ENCODE measurements at regions not wholly inside any gene's neighbourhood (a gene's known extent, or its start where the extent isn't known, plus 50 kb on each side); places are given as distances from the start of the nearest gene placed in this dataset.

DNA sequence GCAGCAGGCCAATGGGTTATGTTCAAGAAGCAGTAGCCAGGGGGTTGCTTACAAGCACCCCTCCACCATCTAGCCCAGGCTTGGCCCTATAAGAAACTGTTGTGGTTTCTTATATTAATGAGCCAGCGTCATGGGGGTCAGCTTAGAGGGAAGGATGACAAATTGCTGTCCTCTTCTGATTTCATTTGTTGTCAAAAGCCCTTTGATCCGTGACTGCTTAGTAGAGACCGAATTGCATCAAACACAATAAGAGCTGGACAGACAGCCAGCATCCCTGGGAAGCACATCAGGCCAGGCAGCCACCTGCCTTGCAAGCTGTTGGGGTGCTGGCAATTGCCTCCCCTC lies 206.6 kb upstream of the SETBP1 start (continued):
- no peak for TF ChIP-seq ZNF354C (tag by site-specific recombination; IDR thresholded peaks at IDR 0.05; ENCODE audit: borderline replicate concordance, low read depth)
- TF ChIP-seq, protein P1, sequence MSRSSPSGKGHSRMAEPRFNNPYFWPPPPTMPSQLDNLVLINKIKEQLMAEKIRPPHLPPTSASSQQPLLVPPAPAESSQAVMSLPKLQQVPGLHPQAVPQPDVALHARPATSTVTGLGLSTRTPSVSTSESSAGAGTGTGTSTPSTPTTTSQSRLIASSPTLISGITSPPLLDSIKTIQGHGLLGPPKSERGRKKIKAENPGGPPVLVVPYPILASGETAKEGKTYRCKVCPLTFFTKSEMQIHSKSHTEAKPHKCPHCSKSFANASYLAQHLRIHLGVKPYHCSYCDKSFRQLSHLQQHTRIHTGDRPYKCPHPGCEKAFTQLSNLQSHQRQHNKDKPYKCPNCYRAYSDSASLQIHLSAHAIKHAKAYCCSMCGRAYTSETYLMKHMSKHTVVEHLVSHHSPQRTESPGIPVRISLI (tag by site-specific recombination; IDR thresholded peaks at IDR 0.05) = no peak
- no peak for TF ChIP-seq SP7 (tag by site-specific recombination; IDR thresholded peaks at IDR 0.05)
- TF ChIP-seq KLF9 (tag by site-specific recombination; IDR thresholded peaks at IDR 0.05; ENCODE audit: low read depth) = no peak
- no peak for TF ChIP-seq ZNF391 (tag by site-specific recombination; IDR thresholded peaks at IDR 0.05; ENCODE audit: borderline replicate concordance, low read depth)
- TF ChIP-seq, protein P2, sequence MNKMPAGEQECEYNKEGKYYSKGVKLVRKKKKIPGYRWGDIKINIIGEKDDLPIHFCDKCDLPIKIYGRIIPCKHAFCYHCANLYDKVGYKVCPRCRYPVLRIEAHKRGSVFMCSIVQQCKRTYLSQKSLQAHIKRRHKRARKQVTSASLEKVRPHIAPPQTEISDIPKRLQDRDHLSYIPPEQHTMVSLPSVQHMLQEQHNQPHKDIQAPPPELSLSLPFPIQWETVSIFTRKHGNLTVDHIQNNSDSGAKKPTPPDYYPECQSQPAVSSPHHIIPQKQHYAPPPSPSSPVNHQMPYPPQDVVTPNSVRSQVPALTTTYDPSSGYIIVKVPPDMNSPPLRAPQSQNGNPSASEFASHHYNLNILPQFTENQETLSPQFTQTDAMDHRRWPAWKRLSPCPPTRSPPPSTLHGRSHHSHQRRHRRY (tag by site-specific recombination; IDR thresholded peaks at IDR 0.05) = no peak

DNA sequence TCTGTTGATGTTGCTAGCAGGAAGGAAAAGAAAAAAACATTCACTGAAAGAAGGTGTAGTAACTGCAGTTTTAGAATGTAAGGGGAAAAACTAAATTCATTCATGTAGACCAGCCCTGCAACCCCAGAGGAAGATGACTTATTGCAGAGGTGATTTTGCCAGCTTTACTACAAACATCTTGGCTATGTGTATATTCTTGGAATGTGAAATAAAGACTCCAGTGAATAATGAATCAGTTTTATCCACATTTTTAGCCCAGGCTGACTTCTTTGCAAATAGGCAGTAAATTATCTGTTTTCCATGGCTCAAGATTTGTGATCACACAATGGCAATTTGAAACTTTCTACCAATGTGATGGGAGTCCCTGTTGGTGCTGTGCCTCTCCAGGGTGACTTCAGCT lies 206.1 kb upstream of the SETBP1 start:
- H3K27ac ChIP-seq (ENCODE audit: extremely low read depth, low read depth, low read length) = no peak overlapping the region
- no peaks in the 10 kb centered on the region for H3K36me3 ChIP-seq (ENCODE audit: control insufficient read depth in 2 of 2, insufficient read depth in 1 of 2, low read length in 2 of 2)
- CTCF ChIA-PET = no interaction called here
- H3K4me1 ChIP-seq (ENCODE audit: control insufficient read depth, insufficient read depth, low read length) = no peaks in the 10 kb centered on the region
- no peaks in the 10 kb centered on the region for H3K9me3 ChIP-seq (ENCODE audit: control insufficient read depth, insufficient read depth, low read depth, low read length)
- H3K4me3 ChIP-seq (ENCODE audit: low read depth, low read length) = no peak overlapping the region
- TF ChIP-seq ZNF302 (tag by site-specific recombination; IDR thresholded peaks at IDR 0.05; ENCODE audit: low read depth) = no peak
- no peak for TF ChIP-seq ZNF248 (tag by site-specific recombination; IDR thresholded peaks at IDR 0.05)
- TF ChIP-seq ZNF600 (tag by site-specific recombination; IDR thresholded peaks at IDR 0.05) = no peak
- no peak for TF ChIP-seq ZEB2 (tag by site-specific recombination; IDR thresholded peaks at IDR 0.05)
- TF ChIP-seq ZNF350 (tag by site-specific recombination; IDR thresholded peaks at IDR 0.05) = no peak
- TF ChIP-seq ZBTB1 (tag by site-specific recombination; IDR thresholded peaks at IDR 0.05) = no peak
- no peak for TF ChIP-seq ZNF621 (tag by site-specific recombination; IDR thresholded peaks at IDR 0.05)
- TF ChIP-seq KLF8 (tag by site-specific recombination; IDR thresholded peaks at IDR 0.05) = no peak
- no peak for TF ChIP-seq ZXDB (tag by site-specific recombination; IDR thresholded peaks at IDR 0.05)
- TF ChIP-seq, protein P3, sequence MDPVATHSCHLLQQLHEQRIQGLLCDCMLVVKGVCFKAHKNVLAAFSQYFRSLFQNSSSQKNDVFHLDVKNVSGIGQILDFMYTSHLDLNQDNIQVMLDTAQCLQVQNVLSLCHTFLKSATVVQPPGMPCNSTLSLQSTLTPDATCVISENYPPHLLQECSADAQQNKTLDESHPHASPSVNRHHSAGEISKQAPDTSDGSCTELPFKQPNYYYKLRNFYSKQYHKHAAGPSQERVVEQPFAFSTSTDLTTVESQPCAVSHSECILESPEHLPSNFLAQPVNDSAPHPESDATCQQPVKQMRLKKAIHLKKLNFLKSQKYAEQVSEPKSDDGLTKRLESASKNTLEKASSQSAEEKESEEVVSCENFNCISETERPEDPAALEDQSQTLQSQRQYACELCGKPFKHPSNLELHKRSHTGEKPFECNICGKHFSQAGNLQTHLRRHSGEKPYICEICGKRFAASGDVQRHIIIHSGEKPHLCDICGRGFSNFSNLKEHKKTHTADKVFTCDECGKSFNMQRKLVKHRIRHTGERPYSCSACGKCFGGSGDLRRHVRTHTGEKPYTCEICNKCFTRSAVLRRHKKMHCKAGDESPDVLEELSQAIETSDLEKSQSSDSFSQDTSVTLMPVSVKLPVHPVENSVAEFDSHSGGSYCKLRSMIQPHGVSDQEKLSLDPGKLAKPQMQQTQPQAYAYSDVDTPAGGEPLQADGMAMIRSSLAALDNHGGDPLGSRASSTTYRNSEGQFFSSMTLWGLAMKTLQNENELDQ (tag by site-specific recombination; IDR thresholded peaks at IDR 0.05; ENCODE audit: low read depth) = no peak
- TF ChIP-seq, protein P4, sequence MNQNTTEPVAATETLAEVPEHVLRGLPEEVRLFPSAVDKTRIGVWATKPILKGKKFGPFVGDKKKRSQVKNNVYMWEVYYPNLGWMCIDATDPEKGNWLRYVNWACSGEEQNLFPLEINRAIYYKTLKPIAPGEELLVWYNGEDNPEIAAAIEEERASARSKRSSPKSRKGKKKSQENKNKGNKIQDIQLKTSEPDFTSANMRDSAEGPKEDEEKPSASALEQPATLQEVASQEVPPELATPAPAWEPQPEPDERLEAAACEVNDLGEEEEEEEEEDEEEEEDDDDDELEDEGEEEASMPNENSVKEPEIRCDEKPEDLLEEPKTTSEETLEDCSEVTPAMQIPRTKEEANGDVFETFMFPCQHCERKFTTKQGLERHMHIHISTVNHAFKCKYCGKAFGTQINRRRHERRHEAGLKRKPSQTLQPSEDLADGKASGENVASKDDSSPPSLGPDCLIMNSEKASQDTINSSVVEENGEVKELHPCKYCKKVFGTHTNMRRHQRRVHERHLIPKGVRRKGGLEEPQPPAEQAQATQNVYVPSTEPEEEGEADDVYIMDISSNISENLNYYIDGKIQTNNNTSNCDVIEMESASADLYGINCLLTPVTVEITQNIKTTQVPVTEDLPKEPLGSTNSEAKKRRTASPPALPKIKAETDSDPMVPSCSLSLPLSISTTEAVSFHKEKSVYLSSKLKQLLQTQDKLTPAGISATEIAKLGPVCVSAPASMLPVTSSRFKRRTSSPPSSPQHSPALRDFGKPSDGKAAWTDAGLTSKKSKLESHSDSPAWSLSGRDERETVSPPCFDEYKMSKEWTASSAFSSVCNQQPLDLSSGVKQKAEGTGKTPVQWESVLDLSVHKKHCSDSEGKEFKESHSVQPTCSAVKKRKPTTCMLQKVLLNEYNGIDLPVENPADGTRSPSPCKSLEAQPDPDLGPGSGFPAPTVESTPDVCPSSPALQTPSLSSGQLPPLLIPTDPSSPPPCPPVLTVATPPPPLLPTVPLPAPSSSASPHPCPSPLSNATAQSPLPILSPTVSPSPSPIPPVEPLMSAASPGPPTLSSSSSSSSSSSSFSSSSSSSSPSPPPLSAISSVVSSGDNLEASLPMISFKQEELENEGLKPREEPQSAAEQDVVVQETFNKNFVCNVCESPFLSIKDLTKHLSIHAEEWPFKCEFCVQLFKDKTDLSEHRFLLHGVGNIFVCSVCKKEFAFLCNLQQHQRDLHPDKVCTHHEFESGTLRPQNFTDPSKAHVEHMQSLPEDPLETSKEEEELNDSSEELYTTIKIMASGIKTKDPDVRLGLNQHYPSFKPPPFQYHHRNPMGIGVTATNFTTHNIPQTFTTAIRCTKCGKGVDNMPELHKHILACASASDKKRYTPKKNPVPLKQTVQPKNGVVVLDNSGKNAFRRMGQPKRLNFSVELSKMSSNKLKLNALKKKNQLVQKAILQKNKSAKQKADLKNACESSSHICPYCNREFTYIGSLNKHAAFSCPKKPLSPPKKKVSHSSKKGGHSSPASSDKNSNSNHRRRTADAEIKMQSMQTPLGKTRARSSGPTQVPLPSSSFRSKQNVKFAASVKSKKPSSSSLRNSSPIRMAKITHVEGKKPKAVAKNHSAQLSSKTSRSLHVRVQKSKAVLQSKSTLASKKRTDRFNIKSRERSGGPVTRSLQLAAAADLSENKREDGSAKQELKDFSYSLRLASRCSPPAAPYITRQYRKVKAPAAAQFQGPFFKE (tag by site-specific recombination; IDR thresholded peaks at IDR 0.05; ENCODE audit: borderline replicate concordance) = no peak
- no peak for TF ChIP-seq ZNF324 (tag by site-specific recombination; IDR thresholded peaks at IDR 0.05)
- TF ChIP-seq, protein P5, sequence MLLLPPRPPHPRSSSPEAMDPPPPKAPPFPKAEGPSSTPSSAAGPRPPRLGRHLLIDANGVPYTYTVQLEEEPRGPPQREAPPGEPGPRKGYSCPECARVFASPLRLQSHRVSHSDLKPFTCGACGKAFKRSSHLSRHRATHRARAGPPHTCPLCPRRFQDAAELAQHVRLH (tag by site-specific recombination; IDR thresholded peaks at IDR 0.05) = no peak
- POLR2A ChIA-PET = no interaction called here

Measured in HEK293 (cell line).